Hindlimb muscle (tissue), 1 donor: ENCODE measurements at regions not wholly inside any gene's neighbourhood (a gene's known extent, or its start where the extent isn't known, plus 50 kb on each side); places are given as distances from the start of the nearest gene placed in this dataset.
"Not testable (repeated sequence)": the region's sequence is repeated elsewhere in the genome, so short reads cannot be mapped to it uniquely, and the experiment has no call there.

Experiments
- DNase-seq: peaks from one replicate; pipeline ENCODE4 v3.0.0-alpha.2; 2013

DNA sequence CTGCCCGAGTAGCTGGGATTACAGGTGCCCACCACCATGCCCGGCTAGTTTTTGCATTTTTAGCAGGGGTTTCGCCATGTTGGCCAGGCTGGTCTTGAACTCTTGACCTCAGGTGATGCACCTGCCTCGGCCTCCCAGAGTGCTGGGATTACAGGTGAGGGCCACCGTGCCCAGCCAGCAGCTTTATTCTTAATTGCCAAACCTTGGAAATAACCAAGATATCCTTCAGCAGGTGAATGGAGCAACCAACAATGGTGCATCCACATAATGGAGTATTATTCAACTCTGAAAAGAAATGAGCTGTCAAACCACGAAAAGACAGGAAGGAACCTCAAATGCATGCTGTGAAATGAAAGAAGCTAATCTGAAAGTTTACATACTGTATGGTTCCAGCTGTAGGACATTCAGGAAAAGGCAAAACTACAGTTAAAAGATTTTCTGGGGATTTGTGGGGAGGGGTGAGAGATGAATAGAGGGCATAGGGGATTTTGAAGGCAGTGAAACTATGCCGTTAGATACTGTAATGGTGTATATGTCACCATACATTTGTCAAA is 118.8 kb upstream of the CCND2 start:
- DNase-seq: no peak

DNA sequence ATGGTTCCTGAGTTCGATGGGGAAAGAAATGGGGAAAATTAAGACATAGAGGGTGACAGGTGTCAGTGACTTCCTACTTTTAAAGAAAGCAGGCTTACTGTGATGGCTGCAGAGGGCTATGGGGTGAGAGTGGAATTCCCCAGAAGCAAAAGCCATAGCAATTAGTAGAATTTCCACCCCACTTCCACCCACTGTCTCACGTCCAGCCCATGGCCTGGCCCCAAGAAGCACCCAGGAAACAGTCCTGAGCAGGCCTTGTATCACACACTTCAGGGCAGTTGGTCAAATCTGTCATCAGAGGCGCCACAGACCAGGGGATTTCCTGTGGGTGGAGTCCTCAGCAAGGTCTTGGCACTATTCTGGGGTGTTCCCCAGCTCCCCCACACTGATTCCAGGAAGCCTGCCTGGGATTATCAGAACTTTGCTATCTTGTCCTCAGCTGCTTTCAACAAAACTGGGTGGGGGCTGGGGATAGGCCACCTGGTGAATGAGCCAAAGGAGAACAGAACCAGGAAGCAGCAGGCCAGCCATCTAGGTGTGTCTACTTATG is 120.1 kb upstream of the CCND2 start:
- no peak for DNase-seq

DNA sequence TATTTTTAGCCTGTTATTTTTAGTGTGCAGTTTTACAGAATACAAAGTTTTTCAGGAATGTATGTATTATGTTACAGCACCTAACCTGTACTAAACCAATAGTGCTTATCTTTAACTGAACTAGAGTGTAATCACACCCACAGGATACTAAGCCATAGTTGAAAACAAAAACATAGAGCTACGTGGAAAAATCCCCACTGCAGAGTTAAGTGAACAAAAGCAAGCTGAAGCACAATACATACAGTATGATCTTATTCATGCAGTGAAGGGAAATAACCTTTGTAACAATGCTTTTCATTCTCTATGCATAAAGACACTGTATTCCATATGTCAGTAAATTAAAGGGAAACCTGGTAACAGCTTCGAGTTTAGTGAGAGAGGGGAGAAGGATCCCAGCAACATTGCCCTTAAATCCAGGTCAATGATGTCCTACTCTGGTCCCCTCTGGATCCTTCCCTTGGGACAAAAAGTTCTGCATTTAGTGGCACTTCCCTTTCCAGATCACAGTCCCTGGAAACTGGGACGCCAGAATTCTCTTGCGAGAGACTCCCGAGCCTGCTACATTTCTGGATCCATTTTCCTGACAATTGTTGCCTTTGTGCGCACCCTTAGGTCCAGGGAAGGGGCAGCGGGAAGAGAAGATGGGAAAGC is 121.3 kb upstream of the CCND2 start:
- no peak for DNase-seq

DNA sequence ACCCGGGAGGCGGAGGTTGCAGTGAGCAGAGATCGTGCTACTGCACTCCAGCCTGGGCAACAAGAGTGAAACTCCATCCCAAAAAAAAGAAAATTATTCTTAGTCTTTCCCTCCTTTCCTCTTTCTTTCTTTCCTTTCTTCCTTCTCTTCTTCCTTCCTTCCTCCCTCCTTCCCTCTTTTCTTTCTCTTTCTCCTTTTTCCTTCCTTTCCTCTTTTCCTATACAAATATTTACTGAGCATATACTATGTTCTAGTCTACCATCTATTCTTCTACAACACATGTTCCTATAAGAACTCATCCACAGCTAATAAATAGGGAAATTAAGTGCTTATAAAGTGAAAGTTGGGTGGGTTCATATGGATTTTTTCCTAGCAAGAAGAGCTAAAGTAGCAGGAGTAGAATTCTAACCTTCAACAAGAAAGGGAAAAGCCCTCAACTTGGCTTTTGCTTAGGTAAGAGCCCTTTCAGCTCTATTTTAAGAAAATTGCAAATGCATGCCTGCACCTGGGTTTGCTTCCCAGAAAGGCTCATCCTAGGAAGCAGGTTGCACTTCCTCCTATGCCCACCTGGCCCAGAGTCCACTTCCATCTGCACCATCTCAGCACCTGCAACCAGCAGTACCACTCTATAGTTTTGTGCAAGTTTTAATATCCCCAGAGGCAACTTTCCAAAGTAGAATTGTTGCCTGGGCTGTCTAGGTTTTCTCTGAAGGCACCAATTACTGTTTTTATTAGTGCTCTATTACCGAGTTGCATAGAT is 122.0 kb upstream of the CCND2 start:
- DNase-seq: no peak

DNA sequence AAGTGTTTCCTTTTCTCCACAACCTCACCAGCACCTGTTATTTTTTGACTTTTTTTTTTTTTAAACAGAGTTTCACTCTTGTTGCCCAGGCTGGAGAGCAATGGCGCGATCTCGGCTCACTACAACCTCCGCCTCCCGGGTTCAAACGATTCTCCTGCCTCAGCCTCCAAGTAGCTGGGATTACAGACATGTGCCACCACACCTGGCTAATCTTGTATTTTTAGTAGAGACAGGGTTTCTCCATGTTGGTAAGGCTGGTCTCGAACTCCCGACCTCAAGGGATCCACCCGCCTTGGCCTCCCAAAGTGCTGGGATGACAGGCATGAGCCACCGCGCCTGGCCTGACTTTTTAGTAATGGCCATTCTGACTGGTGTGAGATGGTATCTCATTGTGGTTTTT is 123.2 kb upstream of the CCND2 start:
- DNase-seq: not testable (repeated sequence)

DNA sequence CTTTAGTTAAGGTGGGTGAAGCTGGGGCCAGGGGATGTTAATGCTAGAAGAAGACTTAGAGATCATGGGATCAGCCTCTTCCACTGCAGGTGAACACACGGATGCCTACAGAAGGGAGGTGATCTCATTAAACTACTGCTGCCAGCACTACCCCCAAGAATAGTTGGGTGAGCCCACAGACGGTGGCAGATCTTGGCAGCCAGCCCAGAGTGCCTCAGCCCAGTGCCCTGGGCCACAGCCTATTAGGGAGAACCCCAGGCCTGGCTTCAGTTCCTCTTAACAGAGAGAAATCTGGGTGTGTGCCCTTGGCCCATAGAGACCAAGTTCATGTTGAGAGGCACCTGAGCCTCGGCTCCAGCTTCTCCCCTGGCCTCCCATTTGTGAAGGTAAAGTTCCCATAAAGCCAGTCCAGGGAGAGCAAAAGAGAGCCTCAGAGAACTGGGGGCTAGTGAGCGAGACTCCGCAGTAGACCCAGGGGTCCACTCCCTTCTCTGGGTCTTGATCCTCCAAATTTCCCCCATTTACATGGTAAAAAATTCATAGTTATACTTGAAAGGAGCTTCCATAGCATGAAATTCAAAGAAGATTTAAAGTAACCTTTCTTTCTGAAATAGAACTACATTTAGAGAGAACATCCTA is 125.0 kb upstream of the CCND2 start:
- DNase-seq: no peak

DNA sequence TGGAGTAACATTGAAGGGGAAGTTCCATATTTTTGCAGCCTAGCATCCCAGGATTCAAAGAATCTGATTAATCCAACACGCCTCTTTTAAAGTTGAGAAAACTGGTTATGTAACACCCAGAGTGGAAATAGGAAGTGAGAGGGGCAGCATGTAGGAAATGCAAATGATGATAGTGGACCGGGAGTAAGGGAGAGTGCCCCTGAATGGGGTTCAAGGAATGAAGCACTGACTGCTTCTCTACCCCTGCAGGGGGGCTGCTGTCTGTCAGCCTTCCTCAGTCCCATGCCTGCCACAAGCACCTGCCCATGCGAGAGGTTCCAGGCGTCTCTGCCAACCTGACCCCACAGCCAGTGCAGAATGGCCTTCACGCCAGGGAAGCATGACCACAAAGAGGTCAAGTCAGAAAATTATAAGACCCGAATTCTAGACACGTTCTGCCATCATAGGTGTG is 126.5 kb upstream of the CCND2 start:
- no peak for DNase-seq

DNA sequence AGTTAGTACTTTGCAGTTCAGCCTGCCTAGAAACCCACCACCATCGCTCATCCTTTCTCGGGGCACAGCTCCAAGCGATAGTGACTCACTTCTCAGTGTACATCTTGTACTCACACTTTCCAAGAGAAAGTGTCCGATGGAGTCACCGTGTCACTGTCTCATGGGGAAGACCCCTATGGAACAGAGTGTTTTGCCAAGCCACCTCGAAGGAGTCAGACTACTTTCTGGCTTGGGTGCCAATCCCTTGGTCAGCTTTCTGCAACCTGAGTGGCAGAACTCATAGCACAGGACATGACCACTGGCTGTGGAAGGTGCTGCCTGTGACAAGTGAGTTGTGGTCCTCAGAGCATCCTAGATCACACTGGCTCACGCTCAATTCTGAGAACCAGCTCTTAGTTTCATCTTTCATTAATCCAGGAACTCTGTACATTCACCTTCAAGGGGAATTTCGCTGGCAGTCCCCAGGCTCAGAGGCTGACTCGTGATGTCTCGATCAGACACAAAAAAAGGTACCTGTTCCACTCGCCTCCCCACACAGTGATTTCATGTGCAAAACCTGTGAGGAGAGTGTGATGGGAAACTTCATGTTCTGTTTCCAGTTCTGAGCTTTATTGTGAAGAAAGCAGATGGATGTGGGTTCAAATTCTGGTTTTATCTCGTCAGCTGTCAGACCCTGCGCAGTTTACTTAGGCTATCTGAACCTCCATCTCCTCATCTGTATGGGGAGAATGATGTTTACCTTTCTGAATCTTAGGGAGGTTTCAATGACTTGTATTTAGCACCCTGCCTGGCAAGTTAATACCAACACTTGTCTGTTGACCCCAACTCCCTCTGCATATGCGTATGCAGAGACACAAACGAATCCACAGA is 127.3 kb upstream of the CCND2 start:
- DNase-seq: no peak

DNA sequence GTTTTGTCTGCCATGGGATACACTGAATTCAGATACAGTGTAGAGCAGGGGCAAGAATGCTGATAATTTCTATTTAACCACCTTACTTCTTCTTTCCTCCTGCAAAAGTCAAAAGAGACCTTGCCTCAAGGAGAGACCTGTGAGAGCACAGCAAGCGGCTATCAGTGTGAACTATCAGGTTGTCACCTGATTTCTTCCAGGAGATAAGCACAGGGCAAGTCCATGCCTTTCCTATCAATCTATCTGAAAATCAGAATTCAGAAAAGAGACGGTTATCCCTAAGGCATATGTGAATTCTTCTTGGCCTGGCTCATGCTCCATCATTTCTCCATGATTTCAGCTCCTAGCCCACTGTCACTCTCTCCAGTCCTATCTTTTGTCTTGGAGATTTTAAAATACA is 128.9 kb upstream of the CCND2 start:
- no peak for DNase-seq

DNA sequence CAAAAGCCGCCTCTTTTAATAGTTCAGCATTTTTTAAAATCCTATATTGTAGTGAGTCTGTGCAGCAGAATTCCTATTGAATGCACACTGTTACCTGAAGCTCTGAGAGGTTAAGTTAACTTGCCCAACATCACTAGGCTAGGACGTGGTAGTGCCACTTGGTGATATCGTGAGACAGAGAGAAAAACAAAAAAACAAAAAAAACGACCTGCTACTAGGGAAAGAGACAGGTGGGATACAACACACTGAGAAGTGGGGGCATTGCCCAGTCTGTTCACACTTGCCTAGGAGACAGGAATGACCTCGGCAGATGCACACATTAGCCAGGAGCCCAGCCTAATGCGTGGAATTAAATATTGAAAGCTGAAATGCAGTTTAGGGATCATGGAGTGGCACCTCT is 129.7 kb upstream of the CCND2 start:
- no peak for DNase-seq

DNA sequence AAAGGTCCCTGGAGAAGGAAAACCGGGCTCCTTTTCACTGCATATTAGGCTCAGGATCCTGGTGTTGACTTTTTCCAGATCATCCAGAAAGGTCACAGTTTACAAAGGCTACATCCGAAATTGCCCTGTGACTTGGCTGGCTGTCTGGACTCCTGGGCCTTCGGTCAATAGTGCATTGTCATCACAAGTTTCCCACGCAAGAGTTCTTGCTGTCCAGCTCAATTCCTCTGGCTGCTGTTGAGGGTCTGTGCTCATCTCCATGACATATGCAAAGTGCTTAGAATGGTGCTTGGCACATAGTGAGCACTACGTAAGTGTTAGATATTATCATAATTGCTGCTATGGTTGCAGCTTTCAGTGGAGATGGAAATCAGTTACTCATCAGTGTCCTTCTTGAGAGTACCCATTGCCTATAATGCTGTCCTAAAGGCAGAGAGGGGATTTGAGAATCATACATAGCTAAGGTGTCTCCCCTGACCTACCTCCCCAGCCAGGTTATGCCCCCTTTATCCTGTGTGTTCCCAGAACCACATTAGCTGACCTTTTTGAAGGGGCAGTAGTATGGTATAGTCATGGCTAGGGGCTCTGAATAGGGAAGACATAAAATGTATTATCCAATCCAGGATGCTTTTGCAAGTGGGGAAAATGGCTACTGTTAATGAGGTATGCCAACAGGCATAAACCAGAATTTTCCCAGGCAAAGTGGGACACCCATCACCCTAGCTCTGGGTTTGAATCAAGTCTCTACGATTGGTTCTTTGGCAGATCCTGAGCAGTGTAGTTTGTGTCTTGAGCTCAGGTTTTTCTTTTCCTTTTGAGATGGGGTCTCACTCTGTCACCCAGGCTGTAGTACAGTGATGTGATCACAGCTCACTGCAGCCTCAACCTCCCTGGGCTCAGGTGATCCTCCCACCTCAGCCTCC is 132.0 kb upstream of the CCND2 start:
- no peak for DNase-seq

DNA sequence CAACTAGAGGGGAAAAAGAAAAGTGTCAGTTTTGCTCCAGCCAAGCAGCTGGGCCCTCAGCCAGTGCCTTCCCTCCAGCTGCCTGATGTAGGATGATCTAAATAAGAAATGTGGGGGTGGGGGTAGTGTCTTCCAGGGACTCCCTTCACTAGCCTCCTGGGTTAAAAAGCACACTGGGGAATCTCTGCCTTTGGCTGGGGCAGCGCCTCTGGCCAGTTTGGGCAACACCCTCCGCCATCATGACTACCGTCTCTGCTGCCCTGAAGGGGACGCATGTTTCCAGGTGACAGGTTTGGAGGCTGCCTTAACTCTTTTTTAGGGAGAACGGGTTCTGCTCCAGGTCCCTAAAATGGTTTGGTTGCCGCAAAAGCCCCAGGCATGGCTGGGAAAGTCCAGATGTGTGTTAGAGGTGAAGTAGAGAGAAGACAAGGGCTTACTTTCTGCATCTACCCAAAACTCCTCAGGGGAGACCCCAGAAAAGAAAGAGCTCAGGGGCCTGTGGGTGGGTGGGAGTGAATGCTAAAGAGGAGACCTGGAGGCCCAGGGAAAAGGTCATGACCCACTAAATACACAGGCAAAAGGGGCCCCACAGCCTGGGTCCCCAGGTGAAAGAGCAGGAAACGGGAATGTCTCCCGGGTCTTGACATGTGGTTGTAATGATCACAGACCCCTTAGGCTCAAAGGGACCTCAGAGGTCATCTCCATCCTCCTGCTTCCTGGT is 132.8 kb upstream of the CCND2 start:
- peak; percentile 68 for DNase-seq

DNA sequence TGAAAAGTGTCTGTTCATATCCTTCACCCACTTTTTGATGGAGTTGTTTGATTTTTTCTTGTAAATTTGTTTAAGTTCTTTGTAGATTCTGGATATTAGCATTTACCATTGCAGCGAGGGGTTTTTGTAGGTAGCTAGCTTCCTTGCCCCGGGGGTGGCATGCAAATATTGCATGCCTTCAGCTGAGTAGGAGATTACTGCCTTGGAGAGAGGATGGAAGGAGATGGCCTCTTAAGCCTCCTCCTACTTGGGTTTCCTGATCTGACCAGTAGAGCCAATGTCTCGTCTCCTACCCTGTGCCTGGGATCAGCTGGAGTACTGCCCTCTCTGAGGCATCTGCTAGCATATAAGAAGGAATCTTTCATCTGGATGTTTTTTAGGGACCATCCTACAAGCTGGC is 134.4 kb upstream of the CCND2 start:
- no peak for DNase-seq

DNA sequence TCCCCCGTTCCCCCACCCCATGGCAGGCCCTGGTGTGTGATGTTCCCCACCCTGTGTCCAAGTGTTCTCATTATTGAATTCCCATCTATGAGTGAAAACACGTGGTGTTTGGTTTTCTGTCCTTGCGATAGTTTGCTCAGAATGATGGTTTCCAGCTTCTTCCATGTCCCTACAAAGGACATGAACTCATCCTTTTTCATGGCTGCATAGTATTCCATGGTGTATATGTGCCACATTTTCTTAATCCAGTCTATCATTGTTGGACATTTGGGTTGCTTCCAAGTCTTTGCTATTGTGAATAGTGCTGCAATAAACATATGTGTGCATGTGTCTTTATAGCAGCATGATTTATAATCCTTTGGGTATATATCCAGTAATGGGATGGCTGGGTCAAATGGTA is 135.0 kb upstream of the CCND2 start:
- DNase-seq: not testable (repeated sequence)

DNA sequence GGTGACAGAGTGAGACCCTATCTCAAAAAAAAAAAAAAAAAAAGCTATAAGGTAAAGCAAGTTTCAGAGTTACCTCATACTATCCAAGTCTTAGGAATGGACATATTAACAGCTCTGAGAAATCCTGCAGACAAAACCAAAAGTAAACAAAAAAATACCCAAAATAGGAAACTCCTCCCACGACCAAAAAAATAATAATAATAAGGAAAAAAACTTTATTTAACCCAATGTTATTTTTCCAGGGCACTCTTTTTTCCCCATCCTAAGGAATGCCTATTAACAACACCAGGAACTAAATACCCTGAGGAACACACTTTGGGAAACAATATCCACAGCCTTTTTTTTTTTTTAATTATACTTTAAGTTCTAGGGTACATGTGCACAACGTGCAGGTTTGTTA is 135.5 kb upstream of the CCND2 start:
- DNase-seq: no peak

DNA sequence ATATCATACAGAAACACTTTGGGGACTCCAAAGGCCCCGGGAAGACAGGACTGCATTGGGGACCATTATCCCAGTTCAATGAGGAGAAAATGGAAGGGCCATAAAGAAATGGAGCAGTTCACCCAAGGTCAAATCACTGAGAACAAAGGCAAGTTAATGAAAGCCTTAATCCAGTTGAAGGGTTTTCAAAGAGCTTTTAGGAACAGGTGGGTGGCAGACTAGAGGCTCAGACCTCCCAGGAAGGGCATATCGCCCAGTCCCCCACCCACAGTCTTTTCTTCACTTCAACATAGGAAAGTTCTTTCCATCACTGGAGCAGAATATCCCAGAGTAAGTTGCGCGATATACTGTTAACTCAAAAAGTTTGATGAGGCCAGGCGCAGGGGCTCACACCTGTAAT is 136.1 kb upstream of the CCND2 start:
- DNase-seq: no peak

DNA sequence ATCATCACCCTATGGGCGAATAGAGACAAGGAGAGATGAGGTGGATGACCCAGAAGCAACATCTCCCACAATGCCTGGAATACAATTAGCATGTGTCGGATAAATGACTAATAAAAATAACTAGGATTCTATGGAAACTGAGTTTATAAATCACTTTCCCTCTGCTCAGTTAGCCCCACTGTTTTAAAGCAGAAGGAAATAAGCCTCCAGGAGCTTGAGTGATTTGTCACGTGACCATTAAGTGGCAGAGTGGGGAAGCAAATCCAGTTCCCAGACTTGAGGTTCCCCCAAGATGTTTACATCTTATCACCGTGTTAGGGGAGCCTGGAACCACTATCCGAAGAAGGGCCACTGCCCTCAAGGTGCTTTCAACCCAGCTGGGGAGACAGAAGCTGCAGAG is 136.5 kb upstream of the CCND2 start:
- no peak for DNase-seq

DNA sequence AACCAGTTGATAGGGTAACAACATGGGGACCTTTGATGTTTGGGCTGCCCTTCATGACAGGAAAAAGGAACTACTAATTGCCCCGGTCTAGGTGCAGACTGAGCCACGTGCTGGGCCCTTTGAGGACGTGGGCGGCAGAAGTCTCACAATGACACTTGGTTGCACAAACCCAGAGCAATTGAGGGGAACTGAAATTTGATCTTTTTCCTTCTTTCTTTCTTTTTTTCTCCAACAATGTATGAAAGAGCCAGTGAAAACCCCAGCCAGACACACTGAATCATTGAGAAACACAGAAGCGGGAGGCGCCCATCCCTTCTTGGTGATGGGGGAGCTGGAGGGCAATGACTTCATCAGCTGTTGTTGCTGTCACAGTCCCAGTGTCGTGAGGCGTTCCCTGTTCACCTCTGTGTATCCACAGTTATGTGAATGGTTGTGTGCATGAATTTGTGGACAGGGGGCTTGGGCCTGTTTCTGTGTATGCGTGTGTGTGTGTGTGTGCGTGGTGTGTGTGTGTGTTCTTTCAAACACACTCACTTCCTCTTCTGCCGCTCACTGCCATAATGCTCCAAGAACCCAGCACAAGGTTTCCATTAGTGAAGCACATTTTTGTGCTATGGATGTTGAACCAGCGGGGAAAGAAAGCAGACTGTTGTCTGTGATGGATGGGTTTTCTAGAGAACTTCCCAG is 137.5 kb upstream of the CCND2 start:
- peak; percentile 63 for DNase-seq

DNA sequence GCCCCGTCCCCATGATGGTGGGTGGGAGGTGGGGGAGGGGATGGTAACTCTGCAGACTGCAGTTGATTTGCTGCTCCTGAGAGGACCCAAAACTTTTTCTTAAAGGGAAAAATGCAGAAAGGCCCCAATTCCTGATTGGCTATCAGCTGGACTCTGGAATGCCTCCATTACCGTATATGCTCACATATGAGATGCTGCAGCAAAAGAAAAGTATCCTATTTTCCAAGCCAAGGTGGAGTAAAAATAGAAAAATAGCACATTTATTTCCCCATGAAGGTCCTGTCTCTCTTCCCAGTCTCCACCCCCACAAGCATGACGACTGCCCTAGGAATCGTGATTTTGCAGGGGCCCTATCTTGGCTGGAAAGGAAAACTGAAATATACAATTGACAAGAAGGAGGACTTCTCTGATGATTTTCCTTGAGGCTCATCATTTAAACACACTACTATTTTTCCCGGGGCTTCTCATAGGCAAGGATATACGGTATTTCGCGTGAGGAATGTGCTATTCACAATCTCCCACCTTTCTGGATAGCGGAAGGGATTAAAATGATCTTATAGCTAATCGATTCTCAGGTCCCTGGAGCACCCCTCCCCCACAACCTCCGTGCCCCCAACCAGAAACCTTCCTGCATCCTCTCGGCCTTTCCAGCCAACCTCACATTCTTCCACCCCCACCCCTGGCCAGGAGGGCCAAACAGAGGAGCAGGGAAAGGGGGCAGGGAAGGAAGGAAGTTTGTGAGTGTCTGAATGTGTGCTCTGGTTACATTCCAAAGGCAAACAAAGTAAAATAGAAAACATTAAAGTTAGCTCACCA is 138.9 kb upstream of the CCND2 start:
- peak; percentile 57 for DNase-seq
